Right lobe of liver (tissue), 6 donors: ENCODE measurements at regions not wholly inside any gene's neighbourhood (a gene's known extent, or its start where the extent isn't known, plus 50 kb on each side); places are given as distances from the start of the nearest gene placed in this dataset.

Experiments
- ATAC-seq, 4 donors: fragments of 200-7000 bp; cut with Tn5 transposase; one replicate each; pipeline ENCODE4 v1.9.1; 2020; ENCODE audit warnings: mild to moderate bottlenecking in 4 of 4, moderate library complexity in 4 of 4
- DNase-seq, 3 donors: peaks; one replicate each; pipeline ENCODE4 v3.0.0-alpha.2; 2020
- H3K27ac ChIP-seq, 3 donors: fragments of 200-600 bp; one replicate each; pipeline ENCODE4 v1.8.0; 2022
- H3K27me3 ChIP-seq, 2 donors: fragments of 200-600 bp; one replicate each; pipeline ENCODE4 v1.8.0; 2022
- H3K36me3 ChIP-seq, 4 donors: fragments of 200-600 bp; sonication (generic) in 1 of 4; one replicate each; pipeline versions ENCODE4 v1.5.1 to v1.8.0; 2017 to 2022; ENCODE audit warnings: control low read depth in 1 of 4
- H3K4me1 ChIP-seq, 4 donors: fragments of 200-600 bp; sonication (generic) in 1 of 4; one replicate each; pipeline versions ENCODE4 v1.5.1 to v1.8.0; 2017 to 2022; ENCODE audit warnings: control low read depth in 1 of 4
- H3K4me3 ChIP-seq, 3 donors: fragments of 200-600 bp; one replicate each; pipeline ENCODE4 v1.8.0; 2022
- H3K9me3 ChIP-seq, 4 donors: fragments of 200-600 bp; sonication (generic) in 1 of 4; one replicate each; pipeline versions ENCODE4 v1.5.1 to v1.8.0; 2017 to 2022; ENCODE audit warnings: control low read depth in 1 of 4
- POLR2A ChIP-seq: fragments of 450-650 bp; IDR thresholded peaks from one replicate; pipeline ENCODE4 v1.6.1; 2017; ENCODE audit warnings: antibody characterized with exemption, mild to moderate bottlenecking
- WGBS: methylation state at CpG from one replicate; pipeline ENCODE4 v1.1.6; 2018; ENCODE audit warnings: low coverage, low lambda C conversion rate; ENCODE audit not compliant: insufficient coverage; ENCODE audit errors: missing lambda C conversion rate; 5-methylcytosine and 5-hydroxymethylcytosine counted together
- intact Hi-C, 2 donors: fragments of 100-400 bp; cut with DNase I; formaldehyde crosslinking; loops; one replicate each; pipeline versions ENCODE4 v1.11.2 to v1.14.1; 2022
- TF ChIP-seq, protein P1 (sequence below), 4 donors: fragments of 200-600 bp in 3 of 4; fragments of 450-650 bp in 1 of 4; IDR thresholded peaks; one replicate each; pipeline versions ENCODE4 v1.5.1 to v1.8.0; 2016 to 2022; ENCODE audit warnings: antibody characterized with exemption in 4 of 4, mild to moderate bottlenecking in 2 of 4
- donor health status: DM: no; HTN: yes; CAD: no.
- donor health status: DM: no; HTN: no; CAD: no.
- donor health status: DM: no; HTN: no; CAD: no.
- donor health status: DM: no; HTN: yes; CAD: no.
- donor health status: DM: no; HTN: yes; CAD: no.

DNA sequence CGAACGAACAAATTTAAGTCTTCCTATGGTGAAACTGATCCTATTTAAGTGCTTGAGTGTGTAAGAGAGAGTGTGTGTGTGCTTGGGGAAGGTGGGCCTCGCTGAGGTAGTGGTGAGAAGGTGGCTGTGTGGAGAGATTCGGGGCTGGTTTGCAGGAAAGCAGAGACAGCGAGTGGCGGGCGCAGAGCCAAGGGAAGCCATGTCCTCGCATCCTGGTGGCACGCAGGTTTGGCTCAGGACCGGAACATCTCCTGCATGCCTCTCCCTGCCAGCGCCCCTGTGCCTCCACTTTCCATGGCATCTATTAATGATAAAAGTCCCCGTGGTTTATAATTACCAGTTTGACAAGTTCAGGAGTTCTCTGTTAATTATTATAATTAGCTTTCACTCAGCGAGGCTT, 383.1 kb upstream of the CADM1 start:
- Histone ChIP-seq H3K27ac (no peak overlapping the region), H3K36me3 (no peaks in the 10 kb centered on the region), H3K9me3 (no peaks in the 10 kb centered on the region), H3K4me1 (no peaks in the 10 kb centered on the region), H3K4me3 (no peak overlapping the region), H3K27me3 (no peaks in the 10 kb centered on the region)
- 78% methylated on average over 9 of the region's 13 CpGs for WGBS
- TF ChIP-seq, protein P1, sequence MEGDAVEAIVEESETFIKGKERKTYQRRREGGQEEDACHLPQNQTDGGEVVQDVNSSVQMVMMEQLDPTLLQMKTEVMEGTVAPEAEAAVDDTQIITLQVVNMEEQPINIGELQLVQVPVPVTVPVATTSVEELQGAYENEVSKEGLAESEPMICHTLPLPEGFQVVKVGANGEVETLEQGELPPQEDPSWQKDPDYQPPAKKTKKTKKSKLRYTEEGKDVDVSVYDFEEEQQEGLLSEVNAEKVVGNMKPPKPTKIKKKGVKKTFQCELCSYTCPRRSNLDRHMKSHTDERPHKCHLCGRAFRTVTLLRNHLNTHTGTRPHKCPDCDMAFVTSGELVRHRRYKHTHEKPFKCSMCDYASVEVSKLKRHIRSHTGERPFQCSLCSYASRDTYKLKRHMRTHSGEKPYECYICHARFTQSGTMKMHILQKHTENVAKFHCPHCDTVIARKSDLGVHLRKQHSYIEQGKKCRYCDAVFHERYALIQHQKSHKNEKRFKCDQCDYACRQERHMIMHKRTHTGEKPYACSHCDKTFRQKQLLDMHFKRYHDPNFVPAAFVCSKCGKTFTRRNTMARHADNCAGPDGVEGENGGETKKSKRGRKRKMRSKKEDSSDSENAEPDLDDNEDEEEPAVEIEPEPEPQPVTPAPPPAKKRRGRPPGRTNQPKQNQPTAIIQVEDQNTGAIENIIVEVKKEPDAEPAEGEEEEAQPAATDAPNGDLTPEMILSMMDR (IDR thresholded peaks at IDR 0.05) = no peak
- no peak for TF ChIP-seq POLR2A
- intact Hi-C loops = no loop called here
- DNase-seq (no peak), ATAC-seq (no peak)

DNA sequence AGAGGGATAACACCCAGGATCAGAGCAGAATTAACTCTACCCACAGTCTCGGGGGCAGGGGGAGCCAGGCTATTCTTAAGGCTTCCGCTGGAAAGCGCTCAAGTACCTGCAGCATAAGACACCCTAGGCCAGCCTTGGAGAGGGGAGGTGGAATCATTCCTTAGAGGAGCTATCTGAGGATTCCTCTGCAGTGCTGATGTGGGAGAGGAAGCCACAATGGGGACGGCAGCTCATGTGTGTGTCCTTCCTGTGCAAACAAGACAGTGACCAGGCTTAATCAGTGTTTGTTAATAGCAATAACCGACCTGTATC, 382.2 kb upstream of the CADM1 start:
- no peak for ATAC-seq
- H3K4me1 ChIP-seq = no peaks in the 10 kb centered on the region
- H3K27ac ChIP-seq = no peak overlapping the region
- intact Hi-C loops = no loop called here
- H3K4me3 ChIP-seq = no peak overlapping the region
- no peaks in the 10 kb centered on the region for H3K36me3 ChIP-seq
- TF ChIP-seq POLR2A = no peak
- TF ChIP-seq, protein P1 (IDR thresholded peaks at IDR 0.05) = no peak
- no peaks in the 10 kb centered on the region for H3K27me3 ChIP-seq
- 22% methylated on average over 3 of the region's 5 CpGs for WGBS
- no peak for DNase-seq
- H3K9me3 ChIP-seq = no peaks in the 10 kb centered on the region

DNA sequence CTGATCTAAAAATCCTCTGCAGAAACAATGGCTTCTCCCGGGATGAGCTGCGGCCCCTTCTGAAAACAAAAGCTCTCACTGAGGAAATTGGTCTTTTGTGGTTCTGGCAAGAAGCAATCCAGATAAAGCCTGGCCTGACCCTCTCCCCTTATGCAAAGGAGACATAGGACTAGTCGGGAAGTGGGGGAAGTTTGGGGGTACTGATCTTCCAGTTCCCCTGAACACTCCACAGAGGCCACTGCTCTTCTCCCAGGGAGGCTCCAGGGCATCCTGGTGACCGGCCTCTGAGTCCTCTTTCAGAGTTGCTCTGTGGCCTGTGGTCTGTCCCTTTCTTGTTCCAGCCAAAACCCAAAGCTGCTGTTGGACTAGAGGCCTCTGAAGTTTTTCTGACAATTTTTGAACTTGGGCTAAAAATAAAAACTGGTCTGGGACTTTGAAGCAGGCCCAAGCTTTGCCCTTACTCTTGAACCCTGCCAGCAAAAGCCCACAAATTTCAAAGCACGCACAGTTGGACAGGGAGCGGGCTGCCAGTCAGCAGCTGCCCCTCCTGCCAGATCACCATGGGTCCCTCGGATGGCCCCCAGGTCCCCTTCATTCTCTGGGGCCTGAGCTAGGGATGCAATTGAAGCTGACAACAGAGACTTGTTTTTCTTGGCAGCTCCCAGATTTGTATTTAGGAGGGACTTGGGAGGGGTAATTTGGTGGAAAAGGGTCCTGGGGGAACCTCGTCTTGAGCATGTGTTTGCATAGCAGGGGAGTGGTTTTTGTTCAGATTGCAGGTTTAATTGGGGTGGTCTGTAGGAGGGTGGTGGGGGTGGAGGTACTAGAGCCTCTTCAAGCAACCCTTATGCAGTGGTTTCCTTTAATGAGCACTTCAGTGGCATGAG, 381.6 kb upstream of the CADM1 start:
- Histone ChIP-seq H3K27ac (no peak overlapping the region), H3K9me3 (no peaks in the 10 kb centered on the region), H3K27me3 (no peaks in the 10 kb centered on the region), H3K4me1 (no peaks in the 10 kb centered on the region), H3K36me3 (no peaks in the 10 kb centered on the region), H3K4me3 (no peak overlapping the region)
- DNase-seq = no peak
- intact Hi-C loops = no loop called here
- ATAC-seq = no peak
- TF ChIP-seq, protein P1 (IDR thresholded peaks at IDR 0.05) = no peak
- TF ChIP-seq POLR2A = no peak
- WGBS = 56% methylated on average over 6 of the region's 8 CpGs

DNA sequence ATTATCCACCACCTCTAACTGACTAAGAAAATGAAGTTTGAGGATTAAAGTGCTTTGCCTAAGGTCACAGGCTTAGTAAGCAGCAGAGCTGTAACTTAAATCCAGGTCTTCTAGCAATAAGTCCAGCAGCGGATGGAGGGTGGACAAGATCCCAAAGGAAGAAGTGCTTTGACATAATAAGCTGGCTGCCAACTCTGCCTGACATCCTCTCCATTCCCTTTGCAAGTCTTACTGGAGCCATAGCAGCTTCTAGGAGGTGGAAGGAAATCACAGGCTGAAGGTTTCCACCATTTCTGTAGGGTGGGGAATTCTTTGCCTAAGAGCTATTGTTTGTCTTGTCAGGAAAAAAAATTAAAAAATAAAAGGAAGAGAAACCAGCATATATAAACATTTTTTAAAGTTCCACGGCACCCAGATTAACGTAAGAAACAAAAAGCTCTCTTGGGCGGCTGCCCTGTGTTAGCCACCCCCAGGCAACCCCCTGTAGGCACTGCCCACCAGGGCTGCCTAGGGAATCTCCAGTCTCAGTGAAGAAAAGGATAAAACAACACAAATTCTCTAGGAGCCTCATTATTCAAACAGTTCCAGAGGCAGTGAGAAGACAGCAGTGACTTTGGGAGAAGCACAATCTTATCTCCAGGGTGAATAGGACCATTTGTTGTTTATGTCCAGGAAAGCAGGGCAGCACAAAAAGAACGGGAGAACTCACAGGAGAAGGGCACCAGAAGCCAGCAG, 380.8 kb upstream of the CADM1 start:
- Histone ChIP-seq H3K9me3 (no peaks in the 10 kb centered on the region), H3K27ac (no peak overlapping the region), H3K27me3 (no peaks in the 10 kb centered on the region), H3K4me1 (no peaks in the 10 kb centered on the region), H3K4me3 (no peak overlapping the region), H3K36me3 (no peaks in the 10 kb centered on the region)
- intact Hi-C loops = no loop called here
- DNase-seq (no peak), ATAC-seq (peak in 2 of 4 donors; percentile 32 to 35)
- no peak for TF ChIP-seq POLR2A
- TF ChIP-seq, protein P1 (IDR thresholded peaks at IDR 0.05) = no peak
- 40% methylated on average over 5 of the region's 5 CpGs for WGBS
